GM19351 (cell line): ENCODE measurements at regions not wholly inside any gene's neighbourhood (a gene's known extent, or its start where the extent isn't known, plus 50 kb on each side); places are given as distances from the start of the nearest gene placed in this dataset.
A peak's percentile ranks its signal among the peaks of the same experiment; 100 is the strongest.
"Not testable (repeated sequence)": the region's sequence is repeated elsewhere in the genome, so short reads cannot be mapped to it uniquely, and the experiment has no call there.

Experiments
- ATAC-seq: cut with Tn5 transposase; IDR thresholded peaks from one replicate; pipeline ENCODE4 v1.9.1; 2021; ENCODE audit warnings: mild to moderate bottlenecking, moderate library complexity; ENCODE audit not compliant: unreplicated experiment

GRCh38 chrX:1062351-1062750 is 150.1 kb downstream of the CRLF2 start:
- no peak for ATAC-seq

GRCh38 chrX:1060562-1060960 is 151.9 kb downstream of the CRLF2 start:
- ATAC-seq, result no peak

GRCh38 chrX:1059576-1060561 is 152.6 kb downstream of the CRLF2 start:
- ATAC-seq, result no peak

GRCh38 chrX:1053600-1053999 is 158.8 kb downstream of the CRLF2 start:
- not testable (repeated sequence) for ATAC-seq

- ATAC-seq, result no peak
These were observed 159.4 kb downstream of the CRLF2 start for GRCh38 chrX:1053072-1053471.

- no peak for ATAC-seq
These were observed 160.4 kb downstream of the CRLF2 start for GRCh38 chrX:1052021-1052420.

GRCh38 chrX:1051421-1051820 is 161.0 kb downstream of the CRLF2 start:
- no peak for ATAC-seq

GRCh38 chrX:1045680-1046314 is 166.7 kb downstream of the CRLF2 start:
- no peak for ATAC-seq

- ATAC-seq, result no peak
These were observed 171.4 kb downstream of the CRLF2 start for GRCh38 chrX:1041091-1041490.

- ATAC-seq, result not testable (repeated sequence)
These were observed 176.5 kb downstream of the CRLF2 start for GRCh38 chrX:1035931-1036330.

- no peak for ATAC-seq
These were observed 177.2 kb downstream of the CRLF2 start for GRCh38 chrX:1035206-1035605.

- no peak for ATAC-seq
These were observed 177.7 kb downstream of the CRLF2 start for GRCh38 chrX:1034717-1035116.

- ATAC-seq, result no peak
These were observed 180.7 kb downstream of the CRLF2 start for GRCh38 chrX:1031521-1032430.

- ATAC-seq, result no peak
These were observed 183.0 kb downstream of the CRLF2 start for GRCh38 chrX:1029494-1029893.

- ATAC-seq, result no peak
These were observed 184.8 kb downstream of the CRLF2 start for GRCh38 chrX:1027680-1028079.

GRCh38 chrX:1027133-1027532 is 185.3 kb downstream of the CRLF2 start:
- peak; percentile 42 for ATAC-seq

GRCh38 chrX:1026263-1027015 is 186.0 kb downstream of the CRLF2 start:
- peak; percentile 65 for ATAC-seq

GRCh38 chrX:1025413-1025812 is 187.0 kb downstream of the CRLF2 start:
- no peak for ATAC-seq

GRCh38 chrX:1023676-1024075 is 188.8 kb downstream of the CRLF2 start:
- ATAC-seq, result no peak

GRCh38 chrX:1021314-1021993 is 191.0 kb downstream of the CRLF2 start:
- ATAC-seq, result not testable (repeated sequence)
